ENCODE measurements at regions not wholly inside any gene's neighbourhood (a gene's known extent, or its start where the extent isn't known, plus 50 kb on each side); places are given as distances from the start of the nearest gene placed in this dataset.

- H3K4me1 ChIP-seq (ENCODE audit: control insufficient read depth, insufficient read depth, low read length): no peaks in the 10 kb centered on the region
- H3K9ac ChIP-seq (ENCODE audit: extremely low read depth, low read length, poor library complexity, severe bottlenecking): no peak overlapping the region
- peaks cover 3% of the 10 kb centered on the region for H3K9me3 ChIP-seq (ENCODE audit: control insufficient read depth, low read length)
- no peaks in the 10 kb centered on the region for H3K27me3 Mint-ChIP-seq (ENCODE audit: insufficient read depth)
- peak; percentile 50 for DNase-seq
- no peaks in the 10 kb centered on the region for H3K36me3 Mint-ChIP-seq (ENCODE audit: low read depth)
- H3K4me3 ChIP-seq (ENCODE audit: low read length): no peak overlapping the region
- H3K9me3 Mint-ChIP-seq: no peaks in the 10 kb centered on the region
- no peak for TF ChIP-seq CTCF (conservative IDR thresholded peaks at IDR 0.05)
- H3K27ac Mint-ChIP-seq: no peak overlapping the region
- no peaks in the 10 kb centered on the region for H3K36me3 ChIP-seq (ENCODE audit: control insufficient read depth, insufficient read depth, low read length)
- H3K4me3 Mint-ChIP-seq: no peak overlapping the region
- H3K27ac ChIP-seq (ENCODE audit: low read depth, low read length): no peak overlapping the region
- WGBS, 2 experiments (ENCODE audit: insufficient coverage in 1 of 2, insufficient read length in 1 of 2): 68 to 78% methylated on average over 4 of the region's 4 CpGs
- H3K27me3 ChIP-seq (ENCODE audit: control insufficient read depth, insufficient read depth, low read length, poor library complexity, severe bottlenecking): no peaks in the 10 kb centered on the region
- no peaks in the 10 kb centered on the region for H3K4me1 Mint-ChIP-seq
Measured at GRCh38 chr4:38310446-38311043, 350.3 kb downstream of the PTTG2 start.

DNA sequence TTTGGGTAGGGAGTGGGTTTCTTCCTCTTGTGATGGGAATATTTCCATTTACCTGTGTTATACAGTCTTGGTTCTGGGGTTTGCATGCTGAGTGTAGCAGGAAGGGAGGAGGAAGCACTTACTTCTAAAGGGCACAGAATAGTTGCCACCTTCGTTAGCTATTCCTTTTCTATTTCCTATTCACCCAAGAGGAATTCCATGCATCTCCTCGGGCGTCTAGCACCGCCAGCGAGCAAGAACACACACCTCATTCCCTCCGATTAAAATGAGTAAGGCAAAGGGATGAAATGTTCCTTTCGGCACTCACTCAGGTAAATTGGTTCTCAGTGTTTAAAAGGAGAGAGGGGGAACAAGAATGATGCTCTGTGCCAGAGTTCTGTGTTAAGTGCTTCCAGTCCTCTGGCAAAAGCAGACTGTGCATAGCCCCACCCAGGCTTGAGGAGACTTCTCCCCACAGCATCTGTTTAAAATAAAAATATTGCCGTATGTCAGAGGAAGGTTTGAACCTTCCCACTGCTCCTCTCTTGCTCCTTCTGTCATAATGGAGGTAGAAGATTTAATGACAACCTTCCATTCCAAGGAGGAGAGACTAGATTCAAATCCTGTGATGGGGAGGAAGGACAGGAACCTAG lies 351.4 kb downstream of the PTTG2 start:
- Histone ChIP-seq H3K36me3 (ENCODE audit: control insufficient read depth, insufficient read depth, low read length) (no peaks in the 10 kb centered on the region), H3K9ac (ENCODE audit: extremely low read depth, low read length, poor library complexity, severe bottlenecking) (no peak overlapping the region), H3K4me3 (ENCODE audit: low read length) (no peak overlapping the region), H3K9me3 (ENCODE audit: control insufficient read depth, low read length) (peaks cover 3% of the 10 kb centered on the region), H3K4me1 (ENCODE audit: control insufficient read depth, insufficient read depth, low read length) (no peaks in the 10 kb centered on the region), H3K27ac (ENCODE audit: low read depth, low read length) (no peak overlapping the region), H3K27me3 (ENCODE audit: control insufficient read depth, insufficient read depth, low read length, poor library complexity, severe bottlenecking) (no peaks in the 10 kb centered on the region)
- Mint-ChIP-seq H3K36me3 (ENCODE audit: low read depth) (no peaks in the 10 kb centered on the region), H3K4me1 (no peaks in the 10 kb centered on the region), H3K4me3 (no peak overlapping the region), H3K9me3 (no peaks in the 10 kb centered on the region), H3K27me3 (ENCODE audit: insufficient read depth) (no peaks in the 10 kb centered on the region), H3K27ac (no peak overlapping the region)
- TF ChIP-seq CTCF (conservative IDR thresholded peaks at IDR 0.05): no peak
- no peak for DNase-seq
- 88 to 90% methylated on average over 3 to 8 of the region's 8 CpGs for WGBS, 2 experiments (ENCODE audit: insufficient coverage in 1 of 2, insufficient read length in 1 of 2)

- Mint-ChIP-seq H3K27me3 (ENCODE audit: insufficient read depth) (no peaks in the 10 kb centered on the region), H3K27ac (no peak overlapping the region), H3K4me1 (peaks cover 1% of the 10 kb centered on the region), H3K36me3 (ENCODE audit: low read depth) (no peaks in the 10 kb centered on the region), H3K9me3 (no peaks in the 10 kb centered on the region), H3K4me3 (no peak overlapping the region)
- H3K4me3 ChIP-seq (ENCODE audit: low read length): no peak overlapping the region
- H3K9ac ChIP-seq (ENCODE audit: extremely low read depth, low read length, poor library complexity, severe bottlenecking): no peak overlapping the region
- no peak for DNase-seq
- H3K9me3 ChIP-seq (ENCODE audit: control insufficient read depth, low read length): peaks cover 3% of the 10 kb centered on the region
- no peaks in the 10 kb centered on the region for H3K36me3 ChIP-seq (ENCODE audit: control insufficient read depth, insufficient read depth, low read length)
- 94 to 96% methylated on average over 3 to 5 of the region's 5 CpGs for whole genome bisulfite sequencing, 2 experiments (ENCODE audit: insufficient coverage in 1 of 2, insufficient read length in 1 of 2)
- H3K27ac ChIP-seq (ENCODE audit: low read depth, low read length): no peak overlapping the region
- no peak for TF ChIP-seq CTCF (conservative IDR thresholded peaks at IDR 0.05)
- H3K27me3 ChIP-seq (ENCODE audit: control insufficient read depth, insufficient read depth, low read length, poor library complexity, severe bottlenecking): no peaks in the 10 kb centered on the region
- H3K4me1 ChIP-seq (ENCODE audit: control insufficient read depth, insufficient read depth, low read length): no peaks in the 10 kb centered on the region
Measured at GRCh38 chr4:38313175-38313574, 350.8 kb upstream of the KLF3 start.

Measured in endodermal cell (in vitro differentiated cells).